Keratinocyte (primary cell): ENCODE measurements at regions not wholly inside any gene's neighbourhood (a gene's known extent, or its start where the extent isn't known, plus 50 kb on each side); places are given as distances from the start of the nearest gene placed in this dataset.

Source experiments
- DNase-seq: peaks from one replicate; pipeline ENCODE4 v3.0.0-alpha.2; 2011; ENCODE audit warnings: low read depth, missing footprints, low spot score
- FAIRE-seq: peaks from 2 replicates; lab custom pipeline; 2011; peaks lifted over from hg19 to GRCh38; lab: Jason Lieb, UNC
- H2AFZ ChIP-seq: 2 replicates; pipeline ENCODE4 v1.6.0; 2012; ENCODE audit warnings: low read length, control low read depth, inconsistent platforms; ENCODE audit not compliant: control insufficient read depth
- H3K27ac ChIP-seq: 2 replicates; pipeline ENCODE4 v1.5.1; 2011; ENCODE audit warnings: low read length; ENCODE audit not compliant: control insufficient read depth, insufficient read depth
- H3K27me3 ChIP-seq: 3 replicates; pipeline ENCODE4 v1.6.0; 2011; ENCODE audit warnings: low read length; ENCODE audit not compliant: control insufficient read depth, insufficient read depth; ENCODE audit errors: extremely low read depth
- H3K36me3 ChIP-seq, 2 experiments: 2 replicates in 1 of 2; 3 replicates in 1 of 2; pipeline ENCODE4 v1.5.1; 2011; ENCODE audit warnings: low read length in 2 of 2, mild to moderate bottlenecking in 1 of 2; ENCODE audit not compliant: control insufficient read depth in 2 of 2, insufficient read depth in 2 of 2; ENCODE audit errors: extremely low read depth in 1 of 2
- H3K4me1 ChIP-seq: 3 replicates; pipeline ENCODE4 v1.5.1; 2011; ENCODE audit warnings: low read length; ENCODE audit not compliant: control insufficient read depth, insufficient read depth; ENCODE audit errors: extremely low read depth
- H3K4me2 ChIP-seq: 3 replicates; pipeline ENCODE4 v1.6.0; 2011; ENCODE audit warnings: low read depth, low read length; ENCODE audit not compliant: control insufficient read depth, insufficient read depth; ENCODE audit errors: extremely low read depth
- H3K4me3 ChIP-seq, 3 experiments: fragments of 200-600 bp in 1 of 3; sonication (generic) in 1 of 3; 2 replicates in 2 of 3; 3 replicates in 1 of 3; pipeline ENCODE4 v1.5.1; 2011 to 2016; ENCODE audit warnings: low read length in 3 of 3, mild to moderate bottlenecking in 3 of 3, control low read depth in 2 of 3, inconsistent platforms in 1 of 3, low read depth in 1 of 3, mixed read lengths in 1 of 3, mixed run types in 1 of 3, moderate library complexity in 1 of 3; ENCODE audit not compliant: control insufficient read depth in 2 of 3, insufficient read depth in 2 of 3; ENCODE audit errors: extremely low read depth in 1 of 3
- H3K79me2 ChIP-seq: 2 replicates; pipeline ENCODE4 v1.6.0; 2012; ENCODE audit warnings: low read length; ENCODE audit not compliant: control insufficient read depth, insufficient read depth
- H3K9ac ChIP-seq: 3 replicates; pipeline ENCODE4 v1.6.0; 2011; ENCODE audit warnings: low read length; ENCODE audit not compliant: control insufficient read depth, insufficient read depth; ENCODE audit errors: extremely low read depth
- H3K9me1 ChIP-seq: 3 replicates; pipeline ENCODE4 v1.6.0; 2011; ENCODE audit warnings: low read length; ENCODE audit not compliant: control insufficient read depth, insufficient read depth; ENCODE audit errors: extremely low read depth
- H3K9me3 ChIP-seq: 2 replicates; pipeline ENCODE4 v1.5.1; 2012; ENCODE audit warnings: low read depth, low read length; ENCODE audit not compliant: control insufficient read depth
- H4K20me1 ChIP-seq: 3 replicates; pipeline ENCODE4 v1.6.0; 2011; ENCODE audit warnings: low read length; ENCODE audit not compliant: control insufficient read depth, insufficient read depth; ENCODE audit errors: extremely low read depth
- CTCF ChIP-seq, 3 experiments: IDR thresholded peaks in 1 of 3; conservative IDR thresholded peaks in 1 of 3; optimal IDR thresholded peaks in 1 of 3; 2 replicates in 2 of 3; 3 replicates in 1 of 3; pipeline versions ENCODE3 to v1.5.1; 2011; ENCODE audit warnings: low read length in 3 of 3, mild to moderate bottlenecking in 3 of 3, moderate library complexity in 2 of 3, control low read depth in 1 of 3, inconsistent platforms in 1 of 3; ENCODE audit not compliant: insufficient read depth in 2 of 3; ENCODE audit errors: extremely low read depth in 1 of 3
- EZH2 ChIP-seq: IDR thresholded peaks from one replicate; pipeline ENCODE4 v1.6.1; 2012; ENCODE audit warnings: inconsistent platforms, mild to moderate bottlenecking, low read length, moderate library complexity
- dilution Hi-C: fragments of 300-500 bp; cut with MboI; formaldehyde crosslinking; loops from one replicate; pipeline ENCODE4 v1.7.0; 2020; ENCODE audit warnings: low sequenced_read_pairs; ENCODE audit not compliant: extremely low pct_ligation_motif_present

- H3K4me1 ChIP-seq = no peaks in the 10 kb centered on the region
- no peak for TF ChIP-seq CTCF (optimal IDR thresholded peaks at IDR 0.05 in 1 of 3, IDR thresholded peaks at IDR 0.05 in 1 of 3, conservative IDR thresholded peaks at IDR 0.05 in 1 of 3; ENCODE audit: extremely low read depth in 1 of 3, insufficient read depth in 2 of 3, low read length in 3 of 3)
- no peak for TF ChIP-seq EZH2
- no peak overlapping the region for H2AFZ ChIP-seq
- DNase-seq = no peak
- H3K27me3 ChIP-seq = no peaks in the 10 kb centered on the region
- H3K9ac ChIP-seq = no peak overlapping the region
- H3K79me2 ChIP-seq = no peaks in the 10 kb centered on the region
- peaks cover 3% of the 10 kb centered on the region for H3K9me3 ChIP-seq
- dilution Hi-C loops = no loop called here
- no peaks in the 10 kb centered on the region for H4K20me1 ChIP-seq
- no peak overlapping the region for H3K4me2 ChIP-seq
- no peak for FAIRE-seq
- no peaks in the 10 kb centered on the region for H3K36me3 ChIP-seq
- no peaks in the 10 kb centered on the region for H3K9me1 ChIP-seq
- H3K4me3 ChIP-seq = no peak overlapping the region
- H3K27ac ChIP-seq = no peak overlapping the region
Observed at GRCh38 chr12:125907351-125907750, 842.1 kb downstream of the AACS start.

- TF ChIP-seq EZH2 (no peak), CTCF (optimal IDR thresholded peaks at IDR 0.05 in 1 of 3, IDR thresholded peaks at IDR 0.05 in 1 of 3, conservative IDR thresholded peaks at IDR 0.05 in 1 of 3; ENCODE audit: extremely low read depth in 1 of 3, insufficient read depth in 2 of 3, low read length in 3 of 3) (no peak)
- Histone ChIP-seq H3K9me3 (no peaks in the 10 kb centered on the region), H3K4me3 (no peak overlapping the region), H3K9me1 (no peaks in the 10 kb centered on the region), H3K27ac (no peak overlapping the region), H2AFZ (no peak overlapping the region), H3K4me2 (no peak overlapping the region), H3K36me3 (no peaks in the 10 kb centered on the region), H3K9ac (no peak overlapping the region), H4K20me1 (no peaks in the 10 kb centered on the region), H3K79me2 (no peaks in the 10 kb centered on the region), H3K27me3 (no peaks in the 10 kb centered on the region), H3K4me1 (no peaks in the 10 kb centered on the region)
- DNase-seq = no peak
- no peak for FAIRE-seq
- dilution Hi-C loops = no loop called here
Observed at GRCh38 chr12:125919856-125920470, 854.7 kb downstream of the AACS start.
